SK-N-MC (cell line): ENCODE measurements at regions not wholly inside any gene's neighbourhood (a gene's known extent, or its start where the extent isn't known, plus 50 kb on each side); places are given as distances from the start of the nearest gene placed in this dataset.

Experiments
- EZH2 ChIP-seq: fragments of 200-600 bp; sonication (generic); IDR thresholded peaks from one replicate; pipeline ENCODE4 v1.6.1; 2017; ENCODE audit warnings: antibody characterized with exemption
- POLR2AphosphoS5 ChIP-seq: IDR thresholded peaks from 2 replicates; pipeline ENCODE4 v1.6.1; 2012; ENCODE audit warnings: mild to moderate bottlenecking, low read depth, low read length, borderline replicate concordance

DNA sequence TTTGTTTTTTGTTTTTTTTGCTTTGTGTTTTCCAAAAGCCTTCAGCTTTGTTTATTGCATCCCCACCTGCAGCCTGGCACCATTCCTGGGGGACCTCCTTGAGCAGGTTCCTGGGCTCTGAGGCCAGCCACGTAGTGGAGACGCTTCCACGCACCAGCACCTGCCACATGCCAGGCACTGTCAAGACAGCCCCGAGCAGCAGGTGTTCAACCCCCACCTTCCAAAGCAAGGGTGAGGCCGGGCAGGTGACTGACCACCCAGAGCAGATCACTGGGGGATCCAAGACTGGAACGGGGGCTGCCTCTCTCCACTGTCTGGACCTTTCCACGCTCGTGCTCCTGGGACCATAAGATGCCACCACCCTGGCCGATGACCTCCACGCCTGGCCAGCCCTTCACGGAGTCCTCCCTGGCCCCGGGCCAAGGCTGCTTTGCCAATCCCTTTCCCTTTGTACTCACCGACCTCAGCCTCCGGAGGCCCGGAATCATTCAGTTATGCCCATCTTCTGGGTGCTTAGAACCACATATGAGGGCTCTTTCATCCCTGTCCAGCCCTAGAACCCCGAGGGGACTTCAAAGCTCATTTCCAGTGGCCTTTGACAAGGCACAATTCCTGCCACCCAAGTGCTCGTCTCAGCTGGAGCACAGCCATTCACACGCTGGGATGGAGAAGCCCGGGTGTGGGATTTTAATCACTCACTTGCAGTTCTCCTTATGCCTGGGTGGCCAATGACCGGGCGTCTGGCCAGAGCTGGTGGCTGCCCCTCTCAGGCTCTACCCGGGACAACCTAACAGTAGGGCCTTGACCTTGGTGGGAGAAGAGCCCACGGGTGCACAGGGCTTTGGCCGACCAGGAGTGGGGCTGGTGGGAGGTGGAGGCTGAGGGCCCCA lies 330.8 kb downstream of the NPHP4 start:
- no peak for TF ChIP-seq POLR2AphosphoS5
- TF ChIP-seq EZH2, result no peak
